ENCODE measurements at regions not wholly inside any gene's neighbourhood (a gene's known extent, or its start where the extent isn't known, plus 50 kb on each side); places are given as distances from the start of the nearest gene placed in this dataset.
"Not testable (repeated sequence)": the region's sequence is repeated elsewhere in the genome, so short reads cannot be mapped to it uniquely, and the experiment has no call there.

DNA sequence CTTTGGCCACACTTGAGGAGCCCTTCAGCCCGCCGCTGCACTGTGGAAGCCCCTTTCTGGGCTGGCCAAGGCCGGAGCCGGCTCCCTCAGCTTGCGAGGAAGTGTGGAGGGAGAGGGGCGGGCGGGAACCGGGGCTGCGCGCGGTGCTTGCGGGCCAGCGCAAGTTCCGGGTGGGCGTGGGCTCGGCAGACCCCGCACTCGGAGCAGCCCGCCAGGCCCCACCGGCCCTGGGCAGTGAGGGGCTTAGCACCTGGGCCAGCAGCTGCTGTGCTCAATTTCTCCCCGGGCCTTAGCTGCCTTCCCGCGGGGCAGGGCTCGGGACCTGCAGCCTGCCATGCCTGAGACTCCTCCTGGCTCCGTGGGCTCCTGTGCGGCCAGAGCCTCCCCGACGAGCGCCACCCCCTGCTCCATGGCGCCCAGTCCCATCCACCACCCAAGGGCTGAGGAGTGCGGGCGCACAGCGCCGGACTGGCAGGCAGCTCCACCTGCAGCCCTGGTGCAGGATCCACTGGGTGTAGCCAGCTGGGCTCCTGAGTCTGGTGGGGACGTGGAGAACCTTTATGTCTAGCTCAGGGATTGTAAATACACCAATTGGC, 129.2 kb downstream of the MRPL14 start:
- not testable (repeated sequence) for DNase-seq

GRCh38 chr6:43997345-43997677, 129.9 kb downstream of the MRPL14 start:
- DNase-seq = no peak

DNA sequence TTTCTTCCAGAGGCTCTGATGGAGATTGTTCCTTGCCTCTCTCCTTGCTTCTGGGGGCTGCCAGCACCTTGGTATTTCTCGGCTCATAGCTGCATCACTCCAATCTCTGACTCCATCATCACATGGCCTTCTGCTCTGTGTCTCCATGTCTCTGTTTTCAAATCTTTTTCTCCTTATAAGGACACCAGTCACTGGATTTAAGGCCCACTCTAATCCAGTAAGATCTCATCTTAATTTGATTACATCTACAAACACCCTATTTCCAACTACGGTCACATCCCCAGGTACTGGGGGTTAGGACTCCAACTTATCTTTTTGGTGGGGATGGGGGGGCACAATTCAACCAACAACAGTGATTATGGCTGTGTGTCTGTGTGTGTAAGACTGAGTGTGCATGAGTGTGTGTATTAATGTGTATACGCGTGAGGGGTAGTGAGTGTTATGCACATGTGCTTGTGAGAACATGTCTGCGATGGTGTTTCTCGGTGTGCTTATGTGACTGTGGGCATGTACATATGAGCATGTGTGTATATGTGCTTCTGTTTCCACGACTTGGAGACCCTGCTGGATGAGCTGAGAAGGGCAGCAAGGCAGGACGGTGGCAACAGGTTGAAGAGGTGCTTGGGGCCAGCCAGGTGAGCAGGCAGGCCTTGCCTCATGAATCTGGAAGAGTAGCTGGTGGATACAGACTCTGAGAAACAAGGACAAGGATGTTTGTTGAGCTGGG, 130.5 kb downstream of the MRPL14 start:
- no peak for DNase-seq

GRCh38 chr6:43995137-43995536, 132.1 kb downstream of the MRPL14 start:
- DNase-seq = no peak

- no peak for DNase-seq
Measured at GRCh38 chr6:43993881-43994523, 133.2 kb downstream of the MRPL14 start.

GRCh38 chr6:43992783-43993644, 134.2 kb downstream of the MRPL14 start:
- no peak for DNase-seq

DNA sequence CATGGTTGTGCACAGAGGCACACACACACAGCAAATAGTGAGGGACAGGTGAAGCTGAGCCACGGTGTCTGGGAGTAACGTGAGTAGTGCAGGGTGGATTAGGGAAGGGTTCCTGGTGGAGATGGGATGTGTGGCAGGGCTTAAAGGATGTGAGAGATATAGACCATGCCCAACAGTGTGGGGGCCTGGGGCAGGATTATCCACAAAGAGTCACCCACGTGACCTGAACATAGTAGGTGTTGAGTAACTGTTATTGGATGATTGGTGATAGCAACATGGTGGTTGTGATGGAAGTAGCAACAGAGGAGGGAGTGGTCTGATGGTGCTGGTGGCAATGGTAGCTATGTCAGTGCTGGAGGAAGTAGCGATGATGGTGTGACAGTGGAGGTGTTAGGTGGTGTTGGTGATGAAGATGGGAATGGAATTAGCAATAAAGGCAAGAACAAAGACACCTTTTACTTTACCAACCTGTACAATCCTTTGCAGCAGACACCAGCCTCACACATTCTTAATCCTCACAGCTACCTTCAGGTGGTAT, 135.1 kb downstream of the MRPL14 start:
- DNase-seq = no peak

GRCh38 chr6:43990627-43991619, 136.3 kb downstream of the MRPL14 start:
- no peak for DNase-seq

DNA sequence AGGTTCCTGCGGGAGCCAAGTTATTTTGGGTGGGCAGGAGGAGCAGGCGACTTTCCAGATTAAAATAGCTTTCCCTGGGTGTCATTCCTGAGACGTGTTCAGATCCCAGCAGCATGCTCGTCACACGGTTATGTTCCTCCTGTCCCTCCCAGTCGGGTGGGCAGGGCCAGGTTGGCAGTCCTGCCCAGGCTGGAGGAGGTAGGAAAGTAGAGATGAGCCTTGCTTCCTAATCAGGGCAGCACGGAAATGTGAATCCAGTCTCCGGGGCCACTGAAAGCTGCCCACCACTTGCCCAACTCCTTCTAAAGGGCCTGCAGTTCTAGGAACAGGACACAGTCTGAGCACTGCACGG, 137.0 kb downstream of the MRPL14 start:
- DNase-seq = no peak

- no peak for DNase-seq
Measured at GRCh38 chr6:43989581-43990146, 137.6 kb downstream of the MRPL14 start.

DNA sequence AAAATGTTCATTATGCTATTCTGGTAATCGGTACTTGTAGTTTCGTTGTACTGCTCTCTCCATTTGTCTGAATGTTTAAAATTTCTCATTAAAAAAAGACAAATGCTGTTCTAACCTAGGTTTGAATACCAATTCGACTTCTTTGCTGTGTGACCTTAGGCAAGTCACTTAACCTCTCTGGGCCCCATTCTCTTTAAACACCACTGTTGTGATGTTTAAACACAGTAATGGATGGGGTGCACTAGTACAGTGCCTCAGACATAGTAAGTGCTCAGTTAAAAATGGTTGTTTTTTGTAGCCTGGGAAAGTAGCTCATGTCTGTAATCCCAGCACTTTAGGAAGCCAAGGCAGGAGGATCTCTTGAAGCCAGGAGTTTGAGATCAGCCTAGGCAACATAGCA, 138.5 kb downstream of the MRPL14 start:
- DNase-seq = no peak

DNA sequence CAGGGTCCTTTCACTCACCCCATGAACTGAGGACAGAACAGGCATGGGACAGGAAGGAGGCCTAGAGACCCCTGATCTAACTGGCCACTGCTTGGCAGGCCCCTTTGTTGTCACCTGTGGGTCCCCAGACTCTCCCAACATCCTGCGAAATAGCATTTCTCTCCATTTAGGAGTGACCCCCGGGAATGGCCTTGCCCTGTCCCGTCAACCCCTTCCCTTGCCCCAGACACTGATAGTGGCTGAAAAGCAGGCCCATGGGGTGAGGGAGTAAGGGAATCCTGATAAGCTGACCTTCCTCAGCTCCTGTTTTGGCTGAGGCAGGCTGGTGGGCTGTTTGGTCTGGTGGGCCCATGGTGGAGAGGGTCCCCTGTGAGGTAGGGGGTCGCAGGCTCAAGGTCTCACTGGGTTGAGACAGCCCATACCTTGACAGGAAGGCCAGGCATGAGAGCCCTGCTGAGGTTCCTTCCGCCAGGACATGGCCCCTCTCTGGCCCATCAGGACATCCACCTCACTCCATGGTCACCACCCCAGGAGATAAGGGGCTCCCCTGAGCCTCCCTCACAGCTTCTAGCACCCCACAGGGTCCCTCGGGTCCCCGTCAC, 139.3 kb downstream of the MRPL14 start:
- no peak for DNase-seq

DNA sequence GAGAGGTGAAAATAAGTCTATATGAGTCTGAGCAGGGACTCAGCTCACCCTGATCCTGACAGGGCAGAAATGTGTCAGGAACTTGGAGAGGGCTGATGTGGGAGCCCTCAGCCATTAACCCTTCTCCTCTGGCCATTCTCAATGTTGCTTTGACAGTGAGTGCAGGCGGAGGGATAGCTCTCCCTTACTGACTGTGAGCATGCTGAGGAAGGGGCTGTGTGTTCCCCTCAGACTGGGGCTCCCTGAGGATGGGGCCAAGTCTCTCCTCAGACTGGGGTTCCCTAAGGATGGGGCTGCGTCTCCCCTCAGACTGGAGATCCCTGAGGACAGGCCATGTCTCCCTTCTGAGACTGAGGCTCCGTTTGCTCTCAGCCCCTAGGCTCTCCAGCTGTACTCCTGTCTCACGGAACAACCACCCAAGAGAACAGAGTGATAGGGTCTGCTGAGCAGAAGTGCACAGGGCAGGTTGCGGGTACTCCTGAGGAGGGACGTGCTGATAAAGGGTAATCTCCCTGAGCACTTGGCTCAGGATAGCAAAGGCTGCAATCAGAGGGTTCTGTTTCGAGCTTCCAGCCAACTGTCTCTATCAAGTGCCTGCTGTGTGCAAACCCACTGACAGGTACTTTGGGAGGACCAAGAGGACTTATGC, 141.0 kb downstream of the MRPL14 start:
- DNase-seq = no peak

- no peak for DNase-seq
Measured at GRCh38 chr6:43985329-43985728, 141.9 kb downstream of the MRPL14 start.

GRCh38 chr6:43984442-43985321, 142.6 kb downstream of the MRPL14 start:
- no peak for DNase-seq

- no peak for DNase-seq
Measured at GRCh38 chr6:43983632-43984031, 143.6 kb downstream of the MRPL14 start.

- no peak for DNase-seq
Measured at GRCh38 chr6:43983191-43983590, 144.1 kb downstream of the MRPL14 start.

DNA sequence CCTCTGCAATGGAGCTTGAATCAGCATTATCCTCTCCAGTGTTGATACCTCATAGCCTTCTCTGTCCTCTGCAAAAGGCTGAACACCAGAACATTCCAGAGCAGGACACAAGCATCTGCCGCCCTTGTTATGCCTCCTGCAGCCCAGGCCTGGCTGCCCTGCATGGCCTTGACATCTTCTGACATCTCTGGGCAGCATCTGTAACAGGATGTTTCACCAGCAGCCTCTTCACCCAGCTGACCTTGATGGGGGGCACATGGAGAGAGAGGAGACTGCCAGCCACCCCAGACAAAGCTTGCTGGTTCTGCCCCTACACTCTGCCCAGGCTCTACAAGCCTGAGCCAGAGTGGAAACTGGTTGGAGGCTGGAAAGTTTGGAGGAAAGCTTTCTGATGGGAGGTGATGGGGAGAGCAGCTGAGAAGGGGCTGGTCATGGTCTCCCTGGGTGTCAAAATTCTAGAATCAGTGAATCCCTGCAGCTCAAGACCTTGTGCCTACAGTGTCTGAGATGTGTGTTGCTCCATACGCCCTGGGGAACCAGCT, 145.1 kb downstream of the MRPL14 start:
- DNase-seq = no peak

DNA sequence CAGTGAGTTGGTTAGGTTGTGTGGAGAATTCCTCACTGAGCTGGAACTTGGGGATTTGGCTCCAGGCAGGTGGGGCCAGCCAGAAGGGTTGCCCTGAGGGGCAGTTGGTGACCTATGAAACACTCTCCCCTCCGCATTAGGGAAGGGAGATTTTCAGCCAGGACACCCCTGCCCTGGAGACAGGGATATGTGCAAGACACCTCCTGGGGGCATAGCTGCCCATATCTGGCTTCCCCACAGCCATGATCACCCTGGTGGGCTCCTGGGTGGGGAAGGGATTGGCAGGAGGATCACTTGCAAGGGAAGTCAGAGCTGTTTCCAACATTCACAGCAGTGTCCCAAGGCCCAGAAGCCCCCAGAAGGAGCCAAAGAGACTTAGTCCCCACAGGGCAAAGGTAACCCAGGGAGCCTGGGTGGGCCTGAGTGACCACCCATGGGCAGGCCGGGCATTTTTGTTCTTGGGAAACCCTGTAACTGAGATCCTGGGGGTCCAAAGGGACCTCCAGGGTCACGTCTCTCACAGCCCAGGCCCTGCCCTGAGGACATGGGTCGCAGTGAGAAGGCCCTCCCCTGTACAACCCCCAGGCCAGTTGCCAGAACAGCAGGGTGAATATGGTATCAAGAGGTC, 145.8 kb downstream of the MRPL14 start:
- peak in 1 of 2 experiments; percentile 6 for DNase-seq
